ENCODE measurements at regions not wholly inside any gene's neighbourhood (a gene's known extent, or its start where the extent isn't known, plus 50 kb on each side); places are given as distances from the start of the nearest gene placed in this dataset.

DNA sequence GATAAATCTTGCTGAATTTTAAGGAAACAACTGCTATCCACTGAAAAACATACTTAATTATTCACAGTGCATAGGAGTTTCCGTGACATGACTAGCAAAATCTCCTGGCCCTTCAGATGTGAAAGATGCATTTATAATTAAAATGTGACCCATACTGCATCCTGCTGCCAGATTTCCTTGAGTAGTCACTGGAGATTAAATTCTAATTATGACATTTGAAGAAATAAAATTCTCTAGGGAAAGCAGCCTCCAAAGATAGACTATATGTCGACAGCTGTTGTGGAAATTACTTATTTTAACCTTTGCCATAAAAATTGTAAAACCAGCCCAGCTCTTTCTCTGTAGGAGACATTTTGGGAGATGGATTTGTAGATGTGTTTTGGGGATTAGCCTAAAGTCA lies 193.6 kb upstream of the SMC2 start:
- DNase-seq (ENCODE audit: low read depth, low spot score): no peak

GRCh38 chr9:103902263-103902662 lies 191.8 kb upstream of the SMC2 start:
- in situ Hi-C loops (cut with HindIII; ENCODE audit: low pct_unique_long_range_greater_than_20kb, low sequenced_read_pairs): no loop called here

More for the DNA sequence above, 193.6 kb upstream of the SMC2 start:
- in situ Hi-C loops (cut with HindIII; ENCODE audit: low pct_unique_long_range_greater_than_20kb, low sequenced_read_pairs): no loop called here

DNA sequence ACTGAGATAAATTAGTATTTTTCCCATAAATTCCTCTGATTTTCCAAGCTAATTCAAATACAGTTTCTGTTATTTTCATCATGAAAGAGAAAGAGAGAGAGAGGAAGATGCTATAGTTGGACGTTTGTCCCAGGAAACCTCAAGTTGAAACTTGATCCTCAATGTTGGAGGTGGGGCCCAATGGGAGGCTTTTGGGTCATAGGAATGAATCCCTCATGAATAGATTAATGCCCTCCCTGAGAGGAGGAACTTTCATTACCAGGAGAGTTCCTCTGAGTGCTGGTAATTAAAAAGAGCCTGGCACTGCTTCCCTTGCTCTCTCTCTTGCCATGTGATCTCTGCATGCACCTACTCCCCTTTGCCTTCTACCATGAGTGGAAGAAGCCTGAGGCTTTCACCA lies 189.9 kb upstream of the SMC2 start:
- no peak for DNase-seq (ENCODE audit: low read depth, low spot score)
- in situ Hi-C loops (cut with HindIII; ENCODE audit: low pct_unique_long_range_greater_than_20kb, low sequenced_read_pairs): no loop called here

More at GRCh38 chr9:103902263-103902662, 191.8 kb upstream of the SMC2 start:
- no peak for DNase-seq (ENCODE audit: low read depth, low spot score)

GRCh38 chr9:103913899-103914298 lies 180.2 kb upstream of the SMC2 start:
- in situ Hi-C loops (cut with HindIII; ENCODE audit: low pct_unique_long_range_greater_than_20kb, low sequenced_read_pairs): no loop called here

DNA sequence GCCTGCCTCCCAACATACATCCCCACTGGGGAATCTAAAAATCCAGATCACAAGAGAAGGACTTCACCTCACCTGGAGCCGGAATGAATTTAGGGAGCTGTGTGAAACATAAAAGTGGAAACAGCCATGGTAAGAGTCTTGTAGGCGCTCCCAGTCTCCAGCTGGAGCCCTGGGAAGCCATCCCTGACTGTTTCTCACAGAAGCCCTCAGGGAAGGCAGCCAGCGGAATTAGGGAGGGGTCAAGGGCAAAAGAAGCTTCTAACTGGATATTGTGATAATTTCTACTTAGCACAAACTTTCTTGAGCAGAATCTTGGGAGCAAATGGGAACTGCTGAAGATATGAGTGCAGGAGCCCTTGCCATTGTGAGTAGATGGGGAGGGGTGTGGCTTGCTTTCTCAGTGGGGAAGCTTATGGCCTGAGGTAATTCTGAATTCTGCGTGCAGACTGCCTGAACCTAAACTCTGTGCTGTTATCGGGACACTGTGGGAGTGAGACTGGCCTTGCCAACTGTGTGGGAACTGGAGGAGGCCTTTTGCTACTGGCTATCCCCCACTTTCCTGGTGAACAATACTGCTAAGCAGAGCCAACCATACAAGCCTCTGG lies 174.4 kb upstream of the SMC2 start:
- no peak for DNase-seq (ENCODE audit: low read depth, low spot score)
- in situ Hi-C loops (cut with HindIII; ENCODE audit: low pct_unique_long_range_greater_than_20kb, low sequenced_read_pairs): no loop called here

More at GRCh38 chr9:103913899-103914298, 180.2 kb upstream of the SMC2 start:
- no peak for DNase-seq (ENCODE audit: low read depth, low spot score)

DNA sequence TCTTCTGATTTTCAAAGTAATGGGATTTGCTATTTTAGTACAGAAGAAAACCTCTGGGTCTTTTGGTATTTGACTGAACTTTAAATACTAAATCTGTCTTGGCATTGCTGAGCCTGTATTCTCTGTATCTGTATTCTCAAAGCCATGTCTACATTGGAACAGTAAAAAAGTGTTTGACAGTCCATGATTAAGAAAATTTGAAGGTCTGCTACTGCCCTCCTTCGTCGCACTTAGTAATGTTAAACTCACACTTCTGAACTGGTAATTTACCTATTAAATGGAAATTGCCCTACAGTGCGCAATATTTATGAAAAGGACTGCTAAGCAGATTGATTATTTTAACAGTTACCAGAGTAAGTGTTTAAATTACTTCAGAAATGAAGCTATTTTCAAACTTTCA lies 165.7 kb upstream of the SMC2 start:
- in situ Hi-C loops (cut with HindIII; ENCODE audit: low pct_unique_long_range_greater_than_20kb, low sequenced_read_pairs): no loop called here

GRCh38 chr9:103941104-103941503 lies 153.0 kb upstream of the SMC2 start:
- in situ Hi-C loops (cut with HindIII; ENCODE audit: low pct_unique_long_range_greater_than_20kb, low sequenced_read_pairs): no loop called here
- peak; percentile 4 for DNase-seq (ENCODE audit: low read depth, low spot score)

More for the DNA sequence above, 165.7 kb upstream of the SMC2 start:
- peak; percentile 14 for DNase-seq (ENCODE audit: low read depth, low spot score)

DNA sequence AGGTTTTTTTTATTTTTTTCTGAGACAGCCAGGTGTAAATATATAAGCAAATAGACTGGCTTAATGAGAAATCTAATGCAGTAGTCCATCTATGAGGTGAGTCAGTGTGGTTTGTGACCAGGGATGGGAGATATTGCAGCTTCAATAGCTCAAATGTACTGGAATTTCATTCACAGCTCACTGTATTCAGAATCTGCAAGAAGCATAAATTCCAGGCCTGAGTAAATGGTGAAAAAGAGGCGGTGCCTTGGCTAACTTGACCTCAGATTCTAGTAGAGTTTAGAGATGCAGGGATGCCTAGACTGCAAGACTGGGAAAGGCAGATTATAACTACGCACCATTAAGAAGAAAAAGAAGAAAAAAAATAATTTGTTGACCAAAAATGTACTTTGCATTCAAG lies 151.9 kb upstream of the SMC2 start:
- in situ Hi-C loops (cut with HindIII; ENCODE audit: low pct_unique_long_range_greater_than_20kb, low sequenced_read_pairs): no loop called here
- DNase-seq (ENCODE audit: low read depth, low spot score): no peak

DNA sequence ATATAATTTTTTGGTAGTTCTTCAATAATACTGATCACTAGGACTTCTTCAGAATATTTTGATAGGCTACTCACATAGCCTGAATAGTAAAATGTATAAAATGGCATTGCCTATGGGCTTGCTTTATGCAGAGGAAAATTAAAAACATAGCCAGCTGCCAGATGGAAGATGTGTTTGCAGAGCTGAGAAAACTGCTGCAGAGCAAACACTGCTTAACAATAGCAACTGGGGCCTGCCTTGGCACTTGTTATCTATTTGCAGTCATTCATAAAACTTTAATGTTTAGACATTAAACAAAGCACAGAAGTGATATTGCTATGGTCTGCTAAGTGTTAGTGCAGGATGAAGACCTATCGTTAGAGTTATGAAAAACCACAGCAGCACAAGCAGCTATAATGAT lies 151.5 kb upstream of the SMC2 start:
- in situ Hi-C loops (cut with HindIII; ENCODE audit: low pct_unique_long_range_greater_than_20kb, low sequenced_read_pairs): no loop called here
- no peak for DNase-seq (ENCODE audit: low read depth, low spot score)

DNA sequence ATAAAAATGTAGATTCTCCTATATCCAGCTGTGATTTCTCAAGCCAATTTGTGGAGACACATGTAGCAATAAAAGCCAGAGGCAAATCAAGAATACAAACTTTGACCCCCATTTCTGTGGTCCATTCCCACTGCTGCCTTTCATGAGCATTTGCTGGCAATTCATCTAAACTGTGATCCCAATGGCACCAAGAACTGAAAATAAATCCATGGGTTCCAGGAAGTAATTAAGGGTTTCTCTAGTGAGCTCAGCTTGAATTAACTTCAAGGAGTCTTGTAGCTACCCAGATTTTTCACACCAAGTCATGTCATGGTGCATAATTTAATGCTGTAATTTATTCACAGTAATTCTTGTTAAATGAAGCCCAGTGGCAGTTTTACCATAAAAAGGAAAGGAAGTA lies 145.0 kb upstream of the SMC2 start:
- DNase-seq (ENCODE audit: low read depth, low spot score): no peak

DNA sequence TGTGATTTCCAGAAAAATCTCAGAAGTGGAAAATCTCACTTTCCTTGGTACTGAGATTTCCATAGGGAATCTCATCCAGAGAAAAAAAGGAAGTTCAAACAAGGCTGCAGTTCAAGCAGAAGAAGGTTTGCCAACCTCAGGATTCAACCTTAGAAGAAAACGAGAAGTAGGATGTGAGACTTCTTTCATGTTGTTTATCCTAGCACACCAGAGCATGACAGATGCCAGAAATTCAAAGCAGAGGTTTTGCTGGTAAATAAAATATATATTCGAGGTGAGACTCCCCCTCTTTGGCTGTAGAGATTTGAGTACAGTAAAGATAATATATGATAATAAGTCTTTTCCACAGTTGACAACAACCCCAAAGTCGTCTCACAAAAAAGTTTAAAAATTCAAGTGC lies 116.9 kb upstream of the SMC2 start:
- in situ Hi-C loops (cut with HindIII; ENCODE audit: low pct_unique_long_range_greater_than_20kb, low sequenced_read_pairs): no loop called here
- no peak for DNase-seq (ENCODE audit: low read depth, low spot score)

More for the DNA sequence above, 145.0 kb upstream of the SMC2 start:
- in situ Hi-C loops (cut with HindIII; ENCODE audit: low pct_unique_long_range_greater_than_20kb, low sequenced_read_pairs): no loop called here

GRCh38 chr9:103978396-103978795 lies 115.7 kb upstream of the SMC2 start:
- in situ Hi-C loops (cut with HindIII; ENCODE audit: low pct_unique_long_range_greater_than_20kb, low sequenced_read_pairs): no loop called here
- no peak for DNase-seq (ENCODE audit: low read depth, low spot score)

DNA sequence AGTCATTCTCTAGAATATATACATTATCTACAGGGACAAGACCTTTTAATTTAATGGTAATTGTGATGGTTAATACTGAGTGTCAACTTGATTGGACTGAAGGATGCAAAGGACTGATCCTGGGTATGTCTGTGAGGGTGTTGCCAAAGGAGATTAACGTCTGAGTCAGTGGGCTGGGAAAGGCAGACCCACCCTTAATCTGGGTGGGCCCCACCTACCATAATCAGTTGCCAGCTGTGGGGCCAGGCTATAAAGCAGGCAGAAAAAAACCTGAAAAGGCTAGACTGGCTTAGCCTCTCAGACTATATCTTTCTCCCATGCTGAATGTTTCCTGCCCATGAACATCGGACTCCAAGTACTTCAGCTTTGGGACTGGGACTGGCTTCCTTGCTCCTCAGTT lies 112.2 kb upstream of the SMC2 start:
- DNase-seq (ENCODE audit: low read depth, low spot score): no peak
- in situ Hi-C loops (cut with HindIII; ENCODE audit: low pct_unique_long_range_greater_than_20kb, low sequenced_read_pairs): no loop called here

DNA sequence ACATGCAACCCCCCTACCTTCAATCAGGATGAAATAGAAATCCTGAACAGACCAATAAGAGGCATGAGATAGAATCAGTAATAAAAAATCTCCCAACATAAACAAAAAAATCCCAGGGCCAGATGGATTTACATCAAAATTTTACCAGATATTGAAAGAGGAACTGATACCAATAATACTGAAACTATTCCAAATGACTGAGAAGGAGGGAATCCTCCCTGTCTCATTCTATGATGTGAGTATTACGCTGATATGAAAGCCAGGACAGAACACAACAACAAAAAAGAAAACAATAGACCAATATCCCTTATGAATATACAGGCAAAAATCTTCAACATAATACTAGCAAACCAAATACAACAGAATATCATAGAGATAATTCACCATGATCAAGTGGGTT lies 109.0 kb upstream of the SMC2 start:
- in situ Hi-C loops (cut with HindIII; ENCODE audit: low pct_unique_long_range_greater_than_20kb, low sequenced_read_pairs): no loop called here
- no peak for DNase-seq (ENCODE audit: low read depth, low spot score)

GRCh38 chr9:103988821-103989220 lies 105.3 kb upstream of the SMC2 start:
- in situ Hi-C loops (cut with HindIII; ENCODE audit: low pct_unique_long_range_greater_than_20kb, low sequenced_read_pairs): no loop called here

DNA sequence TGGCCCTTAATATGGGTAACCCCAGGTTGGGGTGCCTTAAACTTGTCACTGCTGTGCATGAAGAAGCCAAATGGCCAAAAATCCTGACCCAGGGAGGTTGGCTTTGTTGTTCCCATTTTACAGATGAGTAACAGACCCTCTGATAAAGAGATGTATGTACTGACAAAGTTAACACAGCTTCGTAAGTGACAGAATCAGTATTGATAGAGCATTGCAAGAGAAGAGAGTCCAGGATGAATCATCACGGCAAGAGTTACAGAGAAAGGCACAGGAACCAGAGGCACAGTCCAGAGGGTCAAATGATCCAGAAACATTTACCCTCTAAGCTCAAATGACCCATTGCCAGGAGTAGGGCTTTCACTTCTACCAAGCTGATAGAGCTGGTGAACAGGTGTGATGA lies 103.8 kb upstream of the SMC2 start:
- no peak for DNase-seq (ENCODE audit: low read depth, low spot score)
- in situ Hi-C loops (cut with HindIII; ENCODE audit: low pct_unique_long_range_greater_than_20kb, low sequenced_read_pairs): no loop called here

More at GRCh38 chr9:103988821-103989220, 105.3 kb upstream of the SMC2 start:
- no peak for DNase-seq (ENCODE audit: low read depth, low spot score)

GRCh38 chr9:103991001-103991400 lies 103.1 kb upstream of the SMC2 start:
- in situ Hi-C loops (cut with HindIII; ENCODE audit: low pct_unique_long_range_greater_than_20kb, low sequenced_read_pairs): no loop called here
- no peak for DNase-seq (ENCODE audit: low read depth, low spot score)

DNA sequence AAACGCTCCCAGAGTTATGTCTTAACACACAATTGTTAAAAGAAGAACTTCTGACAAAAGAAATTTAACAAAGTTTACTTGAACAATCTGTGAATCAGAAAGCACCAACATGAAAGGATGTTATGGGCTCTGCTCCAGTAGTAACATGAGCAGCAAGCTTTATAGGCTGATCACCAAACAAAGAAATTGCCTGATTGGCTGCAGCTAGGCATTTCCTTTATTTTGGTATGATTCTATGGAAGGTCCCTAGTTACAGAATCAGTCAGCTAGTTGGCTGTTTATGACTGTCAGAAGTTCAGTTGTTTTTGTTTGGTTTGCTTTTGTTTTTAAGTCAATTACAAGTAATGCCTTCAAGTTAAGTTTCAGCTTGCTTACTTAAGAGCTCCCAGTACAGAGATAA lies 102.4 kb upstream of the SMC2 start:
- DNase-seq (ENCODE audit: low read depth, low spot score): no peak
- in situ Hi-C loops (cut with HindIII; ENCODE audit: low pct_unique_long_range_greater_than_20kb, low sequenced_read_pairs): no loop called here

- in situ Hi-C loops (cut with HindIII; ENCODE audit: low pct_unique_long_range_greater_than_20kb, low sequenced_read_pairs): no loop called here
- DNase-seq (ENCODE audit: low read depth, low spot score): no peak
Observed at GRCh38 chr9:103992938-103993579, 101.0 kb upstream of the SMC2 start.
